WI38 (cell line): ENCODE measurements at regions not wholly inside any gene's neighbourhood (a gene's known extent, or its start where the extent isn't known, plus 50 kb on each side); places are given as distances from the start of the nearest gene placed in this dataset.
"Not testable (repeated sequence)": the region's sequence is repeated elsewhere in the genome, so short reads cannot be mapped to it uniquely, and the experiment has no call there.

Source experiments
- H3K4me3 ChIP-seq: 2 replicates; pipeline ENCODE4 v1.5.1; 2011; ENCODE audit warnings: low read depth, mild to moderate bottlenecking, control low read depth, low read length
- TF ChIP-seq, protein P1 (sequence below): IDR thresholded peaks from 2 replicates; pipeline ENCODE4 v1.5.1; 2012; ENCODE audit warnings: low read depth, mild to moderate bottlenecking, control low read depth, low read length

DNA sequence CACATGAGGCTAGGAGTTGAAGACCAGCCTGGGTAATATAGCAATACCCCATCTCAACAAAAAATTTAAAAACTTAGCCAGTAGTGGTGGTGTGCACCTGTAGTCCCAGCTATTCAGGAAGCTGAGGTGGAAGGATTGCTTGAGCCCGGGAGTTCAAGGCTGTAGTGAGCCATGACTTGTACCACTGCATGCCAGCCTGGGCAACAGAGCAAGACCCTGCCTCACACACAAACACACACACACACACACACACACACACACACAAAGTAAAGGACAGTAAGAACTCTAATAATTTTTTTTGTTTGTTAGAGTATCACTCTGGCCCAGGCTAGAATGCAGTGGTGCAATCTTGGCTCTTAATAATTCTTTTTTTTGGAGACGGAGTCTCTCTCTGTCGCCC is 138.0 kb upstream of the SOD1 start:
- TF ChIP-seq, protein P1, sequence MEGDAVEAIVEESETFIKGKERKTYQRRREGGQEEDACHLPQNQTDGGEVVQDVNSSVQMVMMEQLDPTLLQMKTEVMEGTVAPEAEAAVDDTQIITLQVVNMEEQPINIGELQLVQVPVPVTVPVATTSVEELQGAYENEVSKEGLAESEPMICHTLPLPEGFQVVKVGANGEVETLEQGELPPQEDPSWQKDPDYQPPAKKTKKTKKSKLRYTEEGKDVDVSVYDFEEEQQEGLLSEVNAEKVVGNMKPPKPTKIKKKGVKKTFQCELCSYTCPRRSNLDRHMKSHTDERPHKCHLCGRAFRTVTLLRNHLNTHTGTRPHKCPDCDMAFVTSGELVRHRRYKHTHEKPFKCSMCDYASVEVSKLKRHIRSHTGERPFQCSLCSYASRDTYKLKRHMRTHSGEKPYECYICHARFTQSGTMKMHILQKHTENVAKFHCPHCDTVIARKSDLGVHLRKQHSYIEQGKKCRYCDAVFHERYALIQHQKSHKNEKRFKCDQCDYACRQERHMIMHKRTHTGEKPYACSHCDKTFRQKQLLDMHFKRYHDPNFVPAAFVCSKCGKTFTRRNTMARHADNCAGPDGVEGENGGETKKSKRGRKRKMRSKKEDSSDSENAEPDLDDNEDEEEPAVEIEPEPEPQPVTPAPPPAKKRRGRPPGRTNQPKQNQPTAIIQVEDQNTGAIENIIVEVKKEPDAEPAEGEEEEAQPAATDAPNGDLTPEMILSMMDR: no peak
- H3K4me3 ChIP-seq: no peak overlapping the region

DNA sequence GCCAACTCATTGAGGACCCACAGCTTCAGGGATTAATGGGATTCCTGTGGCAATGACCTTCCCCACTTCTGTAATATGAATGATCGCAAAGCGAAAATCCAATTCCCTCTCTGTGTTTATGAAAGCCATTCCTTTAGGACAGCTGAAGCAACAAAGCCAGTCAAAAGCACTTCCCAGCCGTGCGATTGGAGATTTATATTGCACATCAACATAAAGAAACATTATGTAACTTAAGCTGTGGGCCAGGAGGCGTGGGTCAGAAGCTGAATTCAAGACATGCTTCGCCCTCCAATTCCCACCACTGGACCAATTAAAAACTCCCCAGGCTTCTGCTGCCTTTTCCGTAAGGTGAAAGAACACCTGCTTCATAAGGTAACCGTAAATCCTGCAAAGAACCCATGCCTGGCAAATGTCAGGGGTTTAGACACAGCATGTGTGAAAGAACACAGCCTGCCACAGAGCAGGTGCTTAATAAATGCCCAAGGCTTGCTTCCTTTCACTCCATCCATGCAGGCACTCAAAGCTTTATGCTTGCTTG is 138.9 kb upstream of the SOD1 start:
- TF ChIP-seq, protein P1: no peak
- H3K4me3 ChIP-seq: no peak overlapping the region

DNA sequence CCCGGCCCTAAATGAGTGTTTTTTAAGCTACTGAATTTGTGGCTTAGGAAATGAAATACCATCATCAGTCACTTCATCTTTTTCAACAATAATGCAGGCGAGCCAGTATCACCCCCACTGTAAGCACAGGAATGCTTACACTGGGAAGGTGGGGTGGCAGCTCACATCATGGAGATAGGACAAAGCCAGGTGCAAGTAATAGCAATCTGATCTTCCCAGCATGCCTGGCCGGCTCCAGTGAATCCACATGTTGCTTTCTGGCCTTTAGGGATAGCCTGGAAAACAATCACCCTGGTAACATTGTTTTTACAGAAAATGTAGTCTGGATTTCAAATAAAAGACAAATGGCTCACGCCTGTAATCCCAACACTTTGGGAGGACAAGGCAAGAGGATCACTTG is 140.9 kb upstream of the SOD1 start:
- H3K4me3 ChIP-seq: no peak overlapping the region
- TF ChIP-seq, protein P1: no peak

DNA sequence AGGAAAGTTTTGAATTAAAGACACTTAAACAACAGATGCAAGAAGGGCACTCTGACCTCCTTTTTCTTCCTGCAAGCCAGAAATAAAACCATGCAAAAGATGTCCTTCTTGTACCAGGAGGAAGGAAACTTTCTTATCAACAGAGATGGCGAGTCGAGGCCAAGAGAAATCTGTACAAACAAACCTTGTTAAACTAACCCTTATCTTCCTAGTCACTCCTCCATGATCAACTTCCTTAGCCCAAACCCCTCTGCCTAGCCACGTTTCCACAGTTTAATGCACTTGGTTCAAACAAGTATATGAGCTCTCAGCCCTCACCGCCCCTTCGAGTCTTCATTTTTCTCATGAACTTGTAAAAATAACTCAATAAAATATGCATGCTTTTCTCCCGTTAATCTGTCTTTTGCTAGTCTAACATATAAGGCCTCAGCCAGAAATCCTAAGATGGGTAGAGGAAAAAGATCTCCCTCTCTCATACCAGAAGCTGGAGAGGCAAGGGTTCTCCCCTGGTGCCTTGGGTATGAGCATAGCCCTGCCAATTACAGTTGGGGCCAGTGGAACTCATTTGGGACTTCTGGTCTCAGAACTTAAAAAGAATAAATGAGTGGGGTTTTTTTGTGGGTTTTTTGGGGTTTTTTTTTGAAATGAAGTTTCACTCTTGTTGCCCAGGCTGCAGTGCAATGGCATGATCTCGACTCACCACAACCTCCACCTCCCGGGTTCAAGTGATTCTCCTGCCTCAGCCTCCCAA is 141.7 kb upstream of the SOD1 start:
- TF ChIP-seq, protein P1: no peak
- H3K4me3 ChIP-seq: no peak overlapping the region

DNA sequence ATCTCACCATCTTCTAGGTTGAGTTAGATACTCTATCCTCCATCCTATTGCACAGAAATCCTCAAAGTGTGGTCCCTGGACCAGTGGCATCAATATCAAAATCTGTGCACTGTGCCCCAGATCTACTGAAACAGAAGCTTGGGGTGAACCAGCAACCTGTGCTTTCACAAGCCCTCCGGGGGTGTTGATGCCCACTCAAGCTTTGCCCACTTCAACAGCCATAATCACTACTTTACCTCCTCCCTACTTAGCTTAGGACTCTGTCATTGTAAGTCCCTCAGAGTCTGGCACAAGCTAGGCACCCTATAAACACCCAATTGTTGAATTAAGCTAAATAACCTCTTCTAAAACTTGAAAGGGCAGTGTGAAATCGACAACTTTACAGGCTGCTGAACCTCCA is 144.2 kb upstream of the SOD1 start:
- TF ChIP-seq, protein P1: no peak
- no peak overlapping the region for H3K4me3 ChIP-seq

DNA sequence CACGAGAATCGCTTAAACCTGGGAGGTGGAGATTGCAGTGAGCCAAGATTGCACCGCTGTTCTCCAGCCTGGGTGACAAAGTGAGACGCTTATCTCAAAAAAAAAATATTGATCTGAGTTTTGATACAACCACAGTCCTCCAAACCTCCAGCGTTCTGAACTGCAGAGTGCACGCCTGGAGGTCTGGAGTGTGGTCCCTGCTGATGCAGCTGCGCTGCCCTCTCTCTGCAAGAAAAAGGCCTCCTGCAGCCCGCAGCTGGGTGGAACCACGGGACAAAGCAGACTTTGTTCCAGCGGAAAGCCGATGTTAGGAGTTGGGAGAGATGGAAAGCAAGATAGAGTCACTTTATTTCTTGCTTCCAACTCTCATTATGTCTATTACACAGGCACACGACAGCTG is 144.9 kb upstream of the SOD1 start:
- TF ChIP-seq, protein P1: no peak
- H3K4me3 ChIP-seq: no peak overlapping the region

DNA sequence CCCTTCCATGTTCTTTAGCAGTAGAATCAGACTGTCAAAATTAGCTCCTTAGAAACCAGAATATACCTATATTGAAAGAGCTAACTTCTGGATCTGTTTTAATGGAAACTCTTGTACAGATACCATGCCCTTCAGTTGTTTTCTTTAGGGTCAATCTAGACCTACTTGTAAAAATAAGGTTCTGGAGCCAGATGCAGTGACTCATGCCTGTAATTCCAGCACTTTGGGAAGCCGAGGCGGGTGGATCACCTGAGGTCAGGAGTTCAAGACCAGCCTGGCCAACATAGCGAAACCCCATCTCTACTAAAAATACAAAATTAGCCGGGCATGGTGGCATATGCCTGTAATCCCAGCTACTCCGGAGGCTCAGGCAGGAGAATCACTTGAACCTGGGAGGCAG is 146.0 kb upstream of the SOD1 start:
- H3K4me3 ChIP-seq: not testable (repeated sequence)

DNA sequence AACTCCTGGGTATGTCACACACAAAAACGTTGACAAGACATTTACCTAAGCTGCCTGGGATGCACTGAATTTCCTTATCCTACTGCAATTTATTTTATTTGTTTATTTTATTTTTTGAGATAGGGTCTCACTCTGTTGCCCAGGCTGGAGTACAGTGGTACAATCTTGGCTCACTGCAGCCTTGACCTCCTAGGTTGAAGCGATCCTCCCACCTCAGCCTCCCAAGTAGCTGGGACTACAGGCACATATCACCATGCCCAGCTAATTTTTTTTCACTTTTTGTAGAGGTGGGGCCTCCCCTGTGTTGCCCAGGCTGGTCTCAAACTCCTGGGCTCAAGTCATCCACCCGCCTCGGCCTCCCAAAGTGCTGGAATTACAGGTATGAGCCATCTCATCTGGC is 147.5 kb upstream of the SOD1 start:
- H3K4me3 ChIP-seq: not testable (repeated sequence)
